SK-MEL-5 (cell line): ENCODE measurements at regions not wholly inside any gene's neighbourhood (a gene's known extent, or its start where the extent isn't known, plus 50 kb on each side); places are given as distances from the start of the nearest gene placed in this dataset.
"Not testable (repeated sequence)": the region's sequence is repeated elsewhere in the genome, so short reads cannot be mapped to it uniquely, and the experiment has no call there.

Source experiments
- DNase-seq: peaks from one replicate; pipeline ENCODE4 v3.0.0-alpha.2; 2016; ENCODE audit warnings: low read depth, low spot score
- in situ Hi-C: cut with HindIII; loops from 2 replicates; pipeline ENCODE4 v1.10.0; 2016; ENCODE audit warnings: low sequenced_read_pairs, high pct_unique_total_duplicates, low pct_unique_long_range_greater_than_20kb

- DNase-seq: no peak
- in situ Hi-C loops: no loop called here
Observed at GRCh38 chr2:129797489-129798300, 181.8 kb upstream of the RAB6C start.

- no peak for DNase-seq
- in situ Hi-C loops: no loop called here
Observed at GRCh38 chr2:129798301-129798581, 181.2 kb upstream of the RAB6C start.

GRCh38 chr2:129798626-129799025, 180.8 kb upstream of the RAB6C start:
- in situ Hi-C loops: no loop called here
- no peak for DNase-seq

GRCh38 chr2:129799036-129799958, 180.2 kb upstream of the RAB6C start:
- in situ Hi-C loops: no loop called here
- no peak for DNase-seq

- in situ Hi-C loops: no loop called here
- no peak for DNase-seq
Observed at GRCh38 chr2:129800285-129800684, 179.2 kb upstream of the RAB6C start.

- DNase-seq: no peak
- in situ Hi-C loops: no loop called here
Observed at GRCh38 chr2:129800686-129801085, 178.8 kb upstream of the RAB6C start.

GRCh38 chr2:129801575-129801974, 177.9 kb upstream of the RAB6C start:
- DNase-seq: no peak
- in situ Hi-C loops: no loop called here

GRCh38 chr2:129802290-129802689, 177.2 kb upstream of the RAB6C start:
- in situ Hi-C loops: no loop called here

GRCh38 chr2:129803032-129803431, 176.4 kb upstream of the RAB6C start:
- no peak for DNase-seq

More at GRCh38 chr2:129802290-129802689, 177.2 kb upstream of the RAB6C start:
- no peak for DNase-seq

GRCh38 chr2:129803871-129804270, 175.6 kb upstream of the RAB6C start:
- in situ Hi-C loops: no loop called here
- DNase-seq: no peak

More at GRCh38 chr2:129803032-129803431, 176.4 kb upstream of the RAB6C start:
- in situ Hi-C loops: no loop called here

GRCh38 chr2:129805899-129806298, 173.6 kb upstream of the RAB6C start:
- in situ Hi-C loops: no loop called here
- no peak for DNase-seq

GRCh38 chr2:129806317-129806716, 173.1 kb upstream of the RAB6C start:
- no peak for DNase-seq
- in situ Hi-C loops: no loop called here

- in situ Hi-C loops: no loop called here
- no peak for DNase-seq
Observed at GRCh38 chr2:129806990-129807389, 172.5 kb upstream of the RAB6C start.

- DNase-seq, in situ Hi-C loops: not testable (repeated sequence)
Observed at GRCh38 chr2:129807642-129808338, 171.7 kb upstream of the RAB6C start.

- in situ Hi-C loops: no loop called here
- DNase-seq: no peak
Observed at GRCh38 chr2:129810521-129810920, 168.9 kb upstream of the RAB6C start.

GRCh38 chr2:129812071-129812470, 167.4 kb upstream of the RAB6C start:
- in situ Hi-C loops: no loop called here

GRCh38 chr2:129812654-129813053, 166.8 kb upstream of the RAB6C start:
- in situ Hi-C loops: no loop called here
- DNase-seq: no peak

More at GRCh38 chr2:129812071-129812470, 167.4 kb upstream of the RAB6C start:
- no peak for DNase-seq

- in situ Hi-C loops: no loop called here
- peak; percentile 10 for DNase-seq
Observed at GRCh38 chr2:129813404-129813803, 166.1 kb upstream of the RAB6C start.
